OCI-LY1 (cell line): ENCODE measurements at regions not wholly inside any gene's neighbourhood (a gene's known extent, or its start where the extent isn't known, plus 50 kb on each side); places are given as distances from the start of the nearest gene placed in this dataset.

Experiments
- EZH2 ChIP-seq: fragments of 200-600 bp; sonication (generic), shearing (Covaris generic); IDR thresholded peaks from 2 replicates; pipeline ENCODE4 v1.8.0; 2017; ENCODE audit warnings: borderline replicate concordance, mixed run types, mild to moderate bottlenecking, antibody characterized with exemption, low read length, moderate library complexity, mixed read lengths
- TF ChIP-seq, protein P1 (sequence below): fragments of 200-600 bp; sonication (generic), shearing (Covaris generic); IDR thresholded peaks from 2 replicates; pipeline ENCODE4 v1.5.1; 2017; ENCODE audit warnings: mild to moderate bottlenecking, antibody characterized with exemption, low read length, moderate library complexity, mixed read lengths

DNA sequence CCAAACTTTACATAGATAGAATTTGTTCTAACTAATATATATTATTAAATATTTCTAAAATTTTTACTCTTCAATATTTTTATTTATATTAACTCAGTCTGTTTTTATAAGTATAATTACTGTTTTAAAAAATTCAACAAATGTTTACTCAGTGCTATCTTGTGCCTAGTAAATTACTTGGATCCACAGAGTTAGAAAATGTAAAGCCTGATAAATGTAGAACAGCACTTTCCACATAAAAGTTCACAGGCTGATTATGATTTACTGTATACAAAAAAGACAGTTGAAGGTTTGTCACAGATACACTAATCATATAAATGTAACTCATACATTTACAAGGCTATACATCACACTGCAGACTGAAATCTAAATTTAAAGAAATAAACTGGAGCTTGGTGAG is 170.0 kb downstream of the FOXG1 start:
- TF ChIP-seq, protein P1, sequence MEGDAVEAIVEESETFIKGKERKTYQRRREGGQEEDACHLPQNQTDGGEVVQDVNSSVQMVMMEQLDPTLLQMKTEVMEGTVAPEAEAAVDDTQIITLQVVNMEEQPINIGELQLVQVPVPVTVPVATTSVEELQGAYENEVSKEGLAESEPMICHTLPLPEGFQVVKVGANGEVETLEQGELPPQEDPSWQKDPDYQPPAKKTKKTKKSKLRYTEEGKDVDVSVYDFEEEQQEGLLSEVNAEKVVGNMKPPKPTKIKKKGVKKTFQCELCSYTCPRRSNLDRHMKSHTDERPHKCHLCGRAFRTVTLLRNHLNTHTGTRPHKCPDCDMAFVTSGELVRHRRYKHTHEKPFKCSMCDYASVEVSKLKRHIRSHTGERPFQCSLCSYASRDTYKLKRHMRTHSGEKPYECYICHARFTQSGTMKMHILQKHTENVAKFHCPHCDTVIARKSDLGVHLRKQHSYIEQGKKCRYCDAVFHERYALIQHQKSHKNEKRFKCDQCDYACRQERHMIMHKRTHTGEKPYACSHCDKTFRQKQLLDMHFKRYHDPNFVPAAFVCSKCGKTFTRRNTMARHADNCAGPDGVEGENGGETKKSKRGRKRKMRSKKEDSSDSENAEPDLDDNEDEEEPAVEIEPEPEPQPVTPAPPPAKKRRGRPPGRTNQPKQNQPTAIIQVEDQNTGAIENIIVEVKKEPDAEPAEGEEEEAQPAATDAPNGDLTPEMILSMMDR: no peak
- no peak for TF ChIP-seq EZH2
